Nephron (organoid): ENCODE measurements at regions not wholly inside any gene's neighbourhood (a gene's known extent, or its start where the extent isn't known, plus 50 kb on each side); places are given as distances from the start of the nearest gene placed in this dataset.

Source experiments
- H3K27ac Mint-ChIP-seq, 3 experiments: 2 replicates each; pipeline ENCODE4 v1.8.0; 2020; ENCODE audit warnings: mixed read lengths in 3 of 3, mild to moderate bottlenecking in 2 of 3, moderate library complexity in 1 of 3
- H3K27me3 Mint-ChIP-seq: 2 replicates; pipeline ENCODE4 v1.8.0; 2021; ENCODE audit warnings: low read depth, mild to moderate bottlenecking, moderate library complexity, mixed read lengths
- H3K36me3 Mint-ChIP-seq: 2 replicates; pipeline ENCODE4 v1.8.0; 2020; ENCODE audit warnings: low read depth, mixed read lengths
- H3K4me1 Mint-ChIP-seq: 2 replicates; pipeline ENCODE4 v1.8.0; 2020; ENCODE audit warnings: mixed read lengths
- H3K4me3 Mint-ChIP-seq, 3 experiments: 2 replicates each; pipeline ENCODE4 v1.8.0; 2020; ENCODE audit warnings: mild to moderate bottlenecking in 3 of 3, mixed read lengths in 3 of 3, moderate library complexity in 2 of 3
- H3K9me3 Mint-ChIP-seq: 2 replicates; pipeline ENCODE4 v1.8.0; 2020; ENCODE audit warnings: mixed read lengths
- CTCF ChIP-seq, 3 experiments: fragments of 200-600 bp; sonication (generic); IDR thresholded peaks; one replicate each; pipeline ENCODE4 v1.5.0; 2021; ENCODE audit warnings: antibody characterized with exemption in 3 of 3; ENCODE audit not compliant: unreplicated experiment in 3 of 3

GRCh38 chrX:126886997-126887396 lies 67.5 kb downstream of the PRR32 start:
- TF ChIP-seq CTCF (IDR thresholded peaks at IDR 0.05; ENCODE audit: unreplicated experiment in 3 of 3) = no peak
- Mint-ChIP-seq H3K27ac (no peak overlapping the region), H3K36me3 (no peaks in the 10 kb centered on the region), H3K27me3 (no peaks in the 10 kb centered on the region), H3K9me3 (peaks cover 10% of the 10 kb centered on the region), H3K4me3 (no peak overlapping the region), H3K4me1 (no peaks in the 10 kb centered on the region)

GRCh38 chrX:126900937-126901336 lies 81.4 kb downstream of the PRR32 start:
- Mint-ChIP-seq H3K9me3 (peaks cover 22% of the 10 kb centered on the region), H3K4me3 (no peak overlapping the region), H3K4me1 (no peaks in the 10 kb centered on the region), H3K27ac (no peak overlapping the region), H3K27me3 (no peaks in the 10 kb centered on the region), H3K36me3 (no peaks in the 10 kb centered on the region)
- no peak for TF ChIP-seq CTCF (IDR thresholded peaks at IDR 0.05; ENCODE audit: unreplicated experiment in 3 of 3)

DNA sequence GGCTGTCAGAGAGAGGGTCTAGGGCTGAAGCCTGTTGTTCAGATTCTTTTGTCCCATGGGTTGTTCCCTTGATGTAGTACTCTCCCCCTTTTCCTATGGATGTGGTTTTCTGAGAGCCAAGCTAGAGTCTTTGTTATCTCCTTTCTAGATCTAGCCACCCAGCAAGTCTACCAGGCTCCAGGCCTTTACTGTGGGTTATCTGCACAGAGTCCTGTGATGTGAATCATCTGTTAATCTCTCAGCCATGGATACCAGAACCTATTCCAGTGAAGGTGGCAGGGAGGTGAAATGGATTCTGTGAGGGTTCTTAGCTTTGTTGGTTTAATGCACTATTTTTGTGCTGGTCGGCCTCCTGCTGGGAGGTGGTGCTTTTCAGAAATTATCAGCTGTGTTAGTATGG lies 109.5 kb downstream of the PRR32 start:
- no peak for TF ChIP-seq CTCF (IDR thresholded peaks at IDR 0.05; ENCODE audit: unreplicated experiment in 3 of 3)
- Mint-ChIP-seq H3K36me3 (no peaks in the 10 kb centered on the region), H3K27ac (no peak overlapping the region), H3K4me1 (no peaks in the 10 kb centered on the region), H3K4me3 (no peak overlapping the region), H3K27me3 (peaks cover 3% of the 10 kb centered on the region), H3K9me3 (peaks cover 34% of the 10 kb centered on the region)

DNA sequence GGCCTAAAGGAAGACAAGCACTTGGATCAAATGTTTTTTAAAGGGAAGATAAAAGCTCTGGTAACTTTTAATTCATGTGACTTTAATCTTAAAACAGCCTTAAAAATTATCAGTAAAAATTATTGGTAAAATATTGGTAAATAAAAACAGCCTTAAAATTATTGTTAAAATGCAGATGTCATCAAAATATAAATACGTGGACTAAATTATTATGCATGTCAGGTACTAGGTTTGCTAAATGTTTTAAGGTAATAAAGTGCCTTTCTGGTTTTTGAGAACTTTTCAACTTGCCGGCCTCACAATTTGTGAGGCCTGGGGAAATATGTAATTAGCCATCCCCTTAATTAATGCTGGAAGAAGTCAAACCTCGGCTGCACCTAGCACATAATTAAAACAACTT lies 147.7 kb downstream of the PRR32 start:
- H3K27me3 Mint-ChIP-seq = no peaks in the 10 kb centered on the region
- no peak overlapping the region for H3K27ac Mint-ChIP-seq
- H3K4me3 Mint-ChIP-seq = no peak overlapping the region
- peaks cover 30% of the 10 kb centered on the region for H3K9me3 Mint-ChIP-seq
- no peaks in the 10 kb centered on the region for H3K36me3 Mint-ChIP-seq
- no peaks in the 10 kb centered on the region for H3K4me1 Mint-ChIP-seq
- TF ChIP-seq CTCF (IDR thresholded peaks at IDR 0.05; ENCODE audit: unreplicated experiment in 3 of 3) = no peak

GRCh38 chrX:126982158-126982557 lies 162.6 kb downstream of the PRR32 start:
- H3K4me3 Mint-ChIP-seq = no peak overlapping the region
- H3K36me3 Mint-ChIP-seq = no peaks in the 10 kb centered on the region
- no peak overlapping the region for H3K27ac Mint-ChIP-seq
- no peaks in the 10 kb centered on the region for H3K27me3 Mint-ChIP-seq
- no peak for TF ChIP-seq CTCF (IDR thresholded peaks at IDR 0.05; ENCODE audit: unreplicated experiment in 3 of 3)
- no peaks in the 10 kb centered on the region for H3K4me1 Mint-ChIP-seq
- no peaks in the 10 kb centered on the region for H3K9me3 Mint-ChIP-seq

- no peak overlapping the region for H3K4me3 Mint-ChIP-seq
- no peaks in the 10 kb centered on the region for H3K4me1 Mint-ChIP-seq
- no peaks in the 10 kb centered on the region for H3K36me3 Mint-ChIP-seq
Measured at GRCh38 chrX:126985027-126985426, 165.5 kb downstream of the PRR32 start.

More at GRCh38 chrX:126985027-126985426, 165.5 kb downstream of the PRR32 start:
- Mint-ChIP-seq H3K27ac (peak overlapping the region; percentile 43 to 86 (median 82)), H3K27me3 (no peaks in the 10 kb centered on the region), H3K9me3 (peaks cover 3% of the 10 kb centered on the region)
- no peak for TF ChIP-seq CTCF (IDR thresholded peaks at IDR 0.05; ENCODE audit: unreplicated experiment in 3 of 3)
